ENCODE measurements at regions not wholly inside any gene's neighbourhood (a gene's known extent, or its start where the extent isn't known, plus 50 kb on each side); places are given as distances from the start of the nearest gene placed in this dataset.

DNA sequence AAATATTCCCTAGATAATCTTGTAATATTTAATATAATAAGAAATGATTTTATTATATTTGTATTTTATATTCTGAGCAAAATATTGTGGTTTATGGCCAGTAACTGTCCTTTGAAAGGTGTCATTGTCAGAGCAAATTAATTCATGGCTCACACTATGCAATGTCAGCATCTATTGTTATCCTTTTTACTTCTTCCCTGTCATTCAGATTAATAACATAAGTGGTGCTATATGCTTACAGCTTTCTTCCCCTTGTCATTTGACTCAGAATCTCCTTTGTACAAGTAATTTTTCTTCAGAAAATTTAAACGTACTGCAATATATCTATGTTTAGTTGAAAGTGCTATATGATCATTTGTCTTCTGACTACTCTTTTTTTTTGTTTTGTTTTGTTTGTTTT is 1738.2 kb upstream of the MIR17HG start:
- H3K9me3 ChIP-seq (ENCODE audit: control insufficient read depth, low read length): no peaks in the 10 kb centered on the region
- no peak for DNase-seq
- H3K4me3 ChIP-seq (ENCODE audit: insufficient read depth, low read depth, low read length, poor library complexity, severe bottlenecking): no peak overlapping the region

DNA sequence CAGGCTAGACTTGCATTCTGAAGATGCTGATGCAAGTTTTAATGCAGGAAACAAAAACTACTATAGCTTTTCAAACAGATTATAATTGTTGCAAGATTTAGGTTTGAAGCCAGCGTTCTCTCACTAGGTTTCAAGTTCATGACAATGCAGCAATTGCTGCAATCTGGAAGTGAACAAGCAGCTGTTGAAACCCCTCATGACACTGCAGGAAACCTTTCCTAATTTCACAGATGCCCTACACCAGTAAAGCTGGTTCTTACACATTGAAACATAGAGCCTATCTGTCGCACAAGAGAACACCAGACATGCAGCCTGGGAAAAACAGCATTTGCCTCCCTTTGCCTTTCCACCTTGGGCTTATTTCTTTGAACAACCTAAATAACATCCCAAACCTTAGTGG is 1737.2 kb upstream of the MIR17HG start:
- Histone ChIP-seq H3K36me3 (ENCODE audit: control insufficient read depth, insufficient read depth, low read length) (no peaks in the 10 kb centered on the region), H3K27ac (ENCODE audit: insufficient read depth, low read length, poor library complexity, severe bottlenecking) (no peak overlapping the region), H3K4me1 (ENCODE audit: control insufficient read depth, insufficient read depth, low read length, poor library complexity, severe bottlenecking) (no peaks in the 10 kb centered on the region), H3K4me3 (ENCODE audit: insufficient read depth, low read depth, low read length, poor library complexity, severe bottlenecking) (no peak overlapping the region), H3K9me3 (ENCODE audit: control insufficient read depth, low read length) (no peaks in the 10 kb centered on the region), H3K27me3 (replicated peaks; ENCODE audit: control insufficient read depth, insufficient read depth, low read length, poor library complexity, severe bottlenecking) (no peaks in the 10 kb centered on the region)
- no peak for DNase-seq

More for the DNA sequence above, 1738.2 kb upstream of the MIR17HG start:
- Histone ChIP-seq H3K4me1 (ENCODE audit: control insufficient read depth, insufficient read depth, low read length, poor library complexity, severe bottlenecking) (no peaks in the 10 kb centered on the region), H3K27ac (ENCODE audit: insufficient read depth, low read length, poor library complexity, severe bottlenecking) (no peak overlapping the region), H3K27me3 (replicated peaks; ENCODE audit: control insufficient read depth, insufficient read depth, low read length, poor library complexity, severe bottlenecking) (no peaks in the 10 kb centered on the region), H3K36me3 (ENCODE audit: control insufficient read depth, insufficient read depth, low read length) (no peaks in the 10 kb centered on the region)

DNA sequence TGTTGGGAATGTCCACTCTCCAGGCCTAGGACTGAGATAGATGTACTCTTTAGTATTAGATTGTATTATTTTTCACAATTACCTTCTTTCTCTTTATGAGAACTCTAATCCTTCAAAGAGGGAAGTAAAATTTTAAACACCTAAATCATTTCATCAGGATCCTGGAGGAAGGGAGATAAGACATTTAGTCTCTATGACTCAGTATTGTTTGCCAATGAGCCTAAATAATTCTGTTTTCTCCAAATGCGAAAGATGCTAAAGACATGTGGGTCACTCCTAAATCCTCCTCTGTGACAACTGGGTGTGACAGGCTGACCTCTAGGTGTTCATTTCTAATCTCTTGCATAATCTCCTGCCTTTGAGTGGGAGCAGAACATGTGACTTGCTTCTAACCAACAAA is 1736.6 kb upstream of the MIR17HG start:
- H3K9me3 ChIP-seq (ENCODE audit: control insufficient read depth, low read length): no peaks in the 10 kb centered on the region
- DNase-seq: no peak
- no peak overlapping the region for H3K27ac ChIP-seq (ENCODE audit: insufficient read depth, low read length, poor library complexity, severe bottlenecking)
- no peaks in the 10 kb centered on the region for H3K4me1 ChIP-seq (ENCODE audit: control insufficient read depth, insufficient read depth, low read length, poor library complexity, severe bottlenecking)
- no peak overlapping the region for H3K4me3 ChIP-seq (ENCODE audit: insufficient read depth, low read depth, low read length, poor library complexity, severe bottlenecking)
- no peaks in the 10 kb centered on the region for H3K36me3 ChIP-seq (ENCODE audit: control insufficient read depth, insufficient read depth, low read length)
- no peaks in the 10 kb centered on the region for H3K27me3 ChIP-seq (replicated peaks; ENCODE audit: control insufficient read depth, insufficient read depth, low read length, poor library complexity, severe bottlenecking)

DNA sequence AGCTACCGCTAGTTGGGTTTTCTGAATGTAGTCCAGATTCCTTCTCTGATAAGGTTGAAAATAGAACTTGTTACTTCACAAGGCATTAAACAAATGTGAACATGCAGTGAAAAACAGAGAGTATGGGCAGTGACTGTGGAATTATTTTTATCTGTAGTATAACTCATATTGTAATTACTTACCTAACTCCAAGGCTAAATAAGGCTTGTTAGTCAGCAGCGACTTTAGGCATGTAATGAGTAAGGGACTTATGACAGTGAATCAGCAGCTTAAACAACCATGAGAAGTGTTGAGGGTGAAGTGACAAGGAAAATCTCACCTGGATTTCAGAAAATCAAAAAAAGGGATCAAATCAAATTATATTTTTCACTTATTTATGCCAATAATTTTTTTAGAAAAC is 1719.5 kb upstream of the MIR17HG start:
- Histone ChIP-seq H3K4me3 (ENCODE audit: insufficient read depth, low read depth, low read length, poor library complexity, severe bottlenecking) (no peak overlapping the region), H3K9me3 (ENCODE audit: control insufficient read depth, low read length) (no peaks in the 10 kb centered on the region), H3K27me3 (replicated peaks; ENCODE audit: control insufficient read depth, insufficient read depth, low read length, poor library complexity, severe bottlenecking) (no peaks in the 10 kb centered on the region), H3K4me1 (ENCODE audit: control insufficient read depth, insufficient read depth, low read length, poor library complexity, severe bottlenecking) (no peaks in the 10 kb centered on the region), H3K27ac (ENCODE audit: insufficient read depth, low read length, poor library complexity, severe bottlenecking) (no peak overlapping the region), H3K36me3 (ENCODE audit: control insufficient read depth, insufficient read depth, low read length) (no peaks in the 10 kb centered on the region)
- no peak for DNase-seq

DNA sequence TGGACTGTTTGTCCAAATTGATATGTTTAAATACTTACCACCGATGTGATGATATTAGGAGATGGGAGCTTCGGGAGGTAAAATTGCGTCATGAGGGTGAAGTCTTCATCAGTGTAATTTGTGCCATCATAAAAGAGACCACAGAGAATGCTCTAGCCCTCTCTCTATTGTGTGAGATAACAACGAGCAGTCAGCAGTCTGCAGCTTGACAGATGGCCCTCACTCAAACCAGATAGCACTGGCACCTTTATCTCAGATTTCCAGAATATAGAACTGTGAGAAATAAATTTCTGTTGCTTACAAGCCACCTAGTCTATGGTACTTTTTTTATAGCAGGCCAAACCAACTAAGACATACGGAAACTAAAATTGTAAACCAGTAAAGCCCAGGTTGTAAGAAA is 1718.9 kb upstream of the MIR17HG start:
- no peaks in the 10 kb centered on the region for H3K36me3 ChIP-seq (ENCODE audit: control insufficient read depth, insufficient read depth, low read length)
- no peaks in the 10 kb centered on the region for H3K9me3 ChIP-seq (ENCODE audit: control insufficient read depth, low read length)
- no peak overlapping the region for H3K27ac ChIP-seq (ENCODE audit: insufficient read depth, low read length, poor library complexity, severe bottlenecking)
- no peaks in the 10 kb centered on the region for H3K27me3 ChIP-seq (replicated peaks; ENCODE audit: control insufficient read depth, insufficient read depth, low read length, poor library complexity, severe bottlenecking)
- H3K4me3 ChIP-seq (ENCODE audit: insufficient read depth, low read depth, low read length, poor library complexity, severe bottlenecking): no peak overlapping the region
- no peaks in the 10 kb centered on the region for H3K4me1 ChIP-seq (ENCODE audit: control insufficient read depth, insufficient read depth, low read length, poor library complexity, severe bottlenecking)
- no peak for DNase-seq

DNA sequence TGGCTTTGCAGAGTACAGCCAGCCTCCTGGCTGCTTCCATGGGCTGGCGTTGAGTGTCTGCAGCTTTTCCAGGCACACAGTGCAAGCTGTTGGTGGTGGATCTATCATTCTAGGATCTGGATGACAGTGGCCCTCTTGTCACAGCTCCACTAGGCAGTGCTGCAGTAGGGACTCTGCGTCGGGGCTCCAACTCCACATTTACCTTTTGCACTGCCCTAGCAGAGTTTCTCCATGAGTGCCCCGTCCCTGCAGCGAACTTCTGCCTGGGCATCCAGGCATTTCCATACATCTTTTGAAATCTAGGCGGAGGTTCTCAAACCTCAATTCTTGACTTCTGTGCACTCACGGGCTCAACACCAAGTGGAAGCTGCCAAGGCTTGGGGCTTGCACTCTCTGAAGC is 1697.3 kb upstream of the MIR17HG start:
- no peaks in the 10 kb centered on the region for H3K4me1 ChIP-seq (ENCODE audit: control insufficient read depth, insufficient read depth, low read length, poor library complexity, severe bottlenecking)
- H3K4me3 ChIP-seq (ENCODE audit: insufficient read depth, low read depth, low read length, poor library complexity, severe bottlenecking): no peak overlapping the region
- DNase-seq: no peak
- H3K27ac ChIP-seq (ENCODE audit: insufficient read depth, low read length, poor library complexity, severe bottlenecking): no peak overlapping the region
- H3K9me3 ChIP-seq (ENCODE audit: control insufficient read depth, low read length): no peaks in the 10 kb centered on the region
- no peaks in the 10 kb centered on the region for H3K36me3 ChIP-seq (ENCODE audit: control insufficient read depth, insufficient read depth, low read length)
- H3K27me3 ChIP-seq (replicated peaks; ENCODE audit: control insufficient read depth, insufficient read depth, low read length, poor library complexity, severe bottlenecking): no peaks in the 10 kb centered on the region

DNA sequence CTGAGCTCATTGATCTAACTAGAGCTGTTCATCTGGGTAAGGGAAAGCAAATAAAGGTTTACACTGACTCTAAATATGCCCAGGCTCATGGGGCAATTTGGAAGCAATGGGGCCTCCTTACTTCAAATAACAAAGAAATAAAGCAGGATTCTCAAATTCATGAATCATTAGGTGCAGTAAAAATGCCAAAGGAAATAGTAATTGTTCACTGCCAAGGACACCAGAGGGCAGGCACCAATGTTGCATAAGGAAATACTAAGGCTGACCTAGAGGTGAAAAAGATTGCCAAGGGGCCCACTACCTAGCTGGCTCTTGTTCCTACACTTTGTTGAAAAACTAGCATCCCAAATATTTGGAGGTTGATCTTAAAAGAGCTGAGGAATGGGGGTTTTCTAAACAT is 1686.7 kb upstream of the MIR17HG start:
- Histone ChIP-seq H3K36me3 (ENCODE audit: control insufficient read depth, insufficient read depth, low read length) (no peaks in the 10 kb centered on the region), H3K4me3 (ENCODE audit: insufficient read depth, low read depth, low read length, poor library complexity, severe bottlenecking) (no peak overlapping the region), H3K27me3 (replicated peaks; ENCODE audit: control insufficient read depth, insufficient read depth, low read length, poor library complexity, severe bottlenecking) (no peaks in the 10 kb centered on the region), H3K9me3 (ENCODE audit: control insufficient read depth, low read length) (no peaks in the 10 kb centered on the region), H3K4me1 (ENCODE audit: control insufficient read depth, insufficient read depth, low read length, poor library complexity, severe bottlenecking) (no peaks in the 10 kb centered on the region), H3K27ac (ENCODE audit: insufficient read depth, low read length, poor library complexity, severe bottlenecking) (no peak overlapping the region)
- no peak for DNase-seq

DNA sequence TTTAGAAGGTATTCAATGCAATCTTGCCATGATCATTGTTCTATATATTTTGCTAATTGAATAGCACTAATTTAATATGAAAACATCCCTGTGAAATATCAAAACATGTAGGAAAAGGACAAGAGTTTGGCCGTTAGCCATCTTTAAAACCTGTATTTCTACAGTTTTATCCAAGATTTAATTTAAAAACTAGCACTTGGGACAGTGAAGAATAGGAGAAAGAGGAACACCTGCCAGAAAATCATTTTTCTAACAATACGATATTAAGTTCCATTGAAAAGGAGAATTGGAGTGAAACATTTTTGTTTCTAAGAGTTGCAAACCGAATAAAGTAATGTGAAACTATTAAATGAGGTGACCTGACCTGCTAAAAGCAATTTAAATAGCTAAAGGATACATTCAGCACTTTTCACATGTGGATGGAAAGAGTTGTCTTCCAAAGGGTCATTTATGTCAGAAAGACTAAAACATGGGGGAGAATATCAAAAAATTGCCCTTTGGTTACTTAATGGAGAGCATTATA is 1673.6 kb upstream of the MIR17HG start:
- Histone ChIP-seq H3K9me3 (ENCODE audit: control insufficient read depth, low read length) (no peaks in the 10 kb centered on the region), H3K4me3 (ENCODE audit: insufficient read depth, low read depth, low read length, poor library complexity, severe bottlenecking) (no peak overlapping the region), H3K27me3 (replicated peaks; ENCODE audit: control insufficient read depth, insufficient read depth, low read length, poor library complexity, severe bottlenecking) (no peaks in the 10 kb centered on the region), H3K4me1 (ENCODE audit: control insufficient read depth, insufficient read depth, low read length, poor library complexity, severe bottlenecking) (no peaks in the 10 kb centered on the region), H3K36me3 (ENCODE audit: control insufficient read depth, insufficient read depth, low read length) (no peaks in the 10 kb centered on the region), H3K27ac (ENCODE audit: insufficient read depth, low read length, poor library complexity, severe bottlenecking) (no peak overlapping the region)
- DNase-seq: no peak

DNA sequence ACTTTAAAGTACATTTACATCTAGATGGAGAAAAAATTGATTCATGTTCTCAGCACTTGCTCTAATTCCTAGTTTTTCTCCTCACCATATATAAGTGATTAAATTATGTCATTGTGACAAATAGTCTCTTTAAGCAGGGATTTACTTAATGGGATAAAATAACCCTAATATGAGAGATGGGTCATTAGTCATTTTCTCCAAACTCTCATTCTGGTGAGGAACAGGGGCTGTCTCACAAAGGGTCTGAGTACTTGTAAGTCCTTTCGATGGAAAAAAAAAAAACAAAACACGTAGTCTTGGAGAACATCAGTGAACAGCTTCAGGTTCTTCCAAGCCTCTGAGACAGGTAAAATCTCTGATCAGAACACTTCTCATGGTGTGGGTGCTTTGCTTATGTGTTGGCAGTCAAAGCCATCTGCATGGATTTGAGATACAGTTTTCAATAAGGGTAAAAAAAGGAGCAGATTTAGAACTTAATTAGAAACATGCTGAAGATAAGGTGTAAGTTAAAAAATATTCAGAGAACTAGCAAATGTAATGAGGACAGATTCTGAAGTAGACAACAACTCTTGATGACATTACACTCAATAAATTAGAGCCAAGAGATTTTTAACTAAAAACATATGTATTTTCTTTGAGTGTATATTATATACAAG is 1668.9 kb upstream of the MIR17HG start:
- H3K36me3 ChIP-seq (ENCODE audit: control insufficient read depth, insufficient read depth, low read length): no peaks in the 10 kb centered on the region
- no peak overlapping the region for H3K4me3 ChIP-seq (ENCODE audit: insufficient read depth, low read depth, low read length, poor library complexity, severe bottlenecking)
- no peak overlapping the region for H3K27ac ChIP-seq (ENCODE audit: insufficient read depth, low read length, poor library complexity, severe bottlenecking)
- H3K9me3 ChIP-seq (ENCODE audit: control insufficient read depth, low read length): no peaks in the 10 kb centered on the region
- no peak for DNase-seq
- H3K4me1 ChIP-seq (ENCODE audit: control insufficient read depth, insufficient read depth, low read length, poor library complexity, severe bottlenecking): no peaks in the 10 kb centered on the region
- no peaks in the 10 kb centered on the region for H3K27me3 ChIP-seq (replicated peaks; ENCODE audit: control insufficient read depth, insufficient read depth, low read length, poor library complexity, severe bottlenecking)

DNA sequence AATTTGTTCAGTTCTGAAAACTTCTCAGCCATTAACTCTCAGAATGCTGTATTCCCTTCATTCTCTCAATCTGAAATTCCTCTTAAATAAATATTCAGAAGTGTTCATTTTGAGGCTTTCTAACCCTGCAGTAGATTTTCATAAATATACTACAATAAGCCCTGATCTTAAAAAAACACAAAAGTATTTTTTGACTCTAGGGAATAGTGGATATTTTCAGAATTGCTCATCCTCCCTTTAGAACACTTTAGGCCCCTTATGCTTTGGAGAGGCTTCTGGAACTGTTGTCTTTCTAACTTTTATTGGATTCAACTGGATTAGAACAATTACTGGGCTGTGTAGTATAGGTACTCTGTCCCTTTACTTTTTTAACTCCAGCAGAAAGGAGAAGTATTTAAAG is 1662.6 kb upstream of the MIR17HG start:
- Histone ChIP-seq H3K36me3 (ENCODE audit: control insufficient read depth, insufficient read depth, low read length) (no peaks in the 10 kb centered on the region), H3K27me3 (replicated peaks; ENCODE audit: control insufficient read depth, insufficient read depth, low read length, poor library complexity, severe bottlenecking) (no peaks in the 10 kb centered on the region), H3K9me3 (ENCODE audit: control insufficient read depth, low read length) (no peaks in the 10 kb centered on the region), H3K27ac (ENCODE audit: insufficient read depth, low read length, poor library complexity, severe bottlenecking) (no peak overlapping the region), H3K4me3 (ENCODE audit: insufficient read depth, low read depth, low read length, poor library complexity, severe bottlenecking) (no peak overlapping the region), H3K4me1 (ENCODE audit: control insufficient read depth, insufficient read depth, low read length, poor library complexity, severe bottlenecking) (no peaks in the 10 kb centered on the region)
- no peak for DNase-seq

Data from effector memory CD4-positive, alpha-beta T cell (primary cell).